GM23248 (cell line): ENCODE measurements at regions not wholly inside any gene's neighbourhood (a gene's known extent, or its start where the extent isn't known, plus 50 kb on each side); places are given as distances from the start of the nearest gene placed in this dataset.

Source experiments
- DNase-seq: peaks from one replicate; pipeline ENCODE4 v3.0.0-alpha.2; 2015
- H2AFZ ChIP-seq: fragments of 200-600 bp; sonication (generic); 2 replicates; pipeline ENCODE4 v1.6.1; 2016; ENCODE audit warnings: antibody characterized with exemption
- H3F3A ChIP-seq: fragments of 200-600 bp; sonication (generic); 2 replicates; pipeline ENCODE4 v1.6.1; 2016; ENCODE audit warnings: mild to moderate bottlenecking, antibody characterized with exemption, mixed run types; ENCODE audit not compliant: insufficient read depth
- H3K27ac ChIP-seq: fragments of 200-600 bp; sonication (generic); 2 replicates; pipeline ENCODE4 v1.5.1; 2016; ENCODE audit warnings: mild to moderate bottlenecking
- H3K27me3 ChIP-seq: fragments of 200-600 bp; sonication (generic); replicated peaks from 2 replicates; pipeline ENCODE4 v1.6.1; 2016; ENCODE audit warnings: mild to moderate bottlenecking; ENCODE audit not compliant: insufficient read depth
- H3K36me3 ChIP-seq: fragments of 200-600 bp; sonication (generic); 2 replicates; pipeline ENCODE4 v1.6.1; 2016; ENCODE audit warnings: low read depth, mild to moderate bottlenecking
- H3K4me1 ChIP-seq: fragments of 200-600 bp; sonication (generic); 2 replicates; pipeline ENCODE4 v1.6.1; 2016; ENCODE audit warnings: mild to moderate bottlenecking; ENCODE audit not compliant: insufficient read depth
- H3K4me2 ChIP-seq: fragments of 200-600 bp; sonication (generic); one replicate; pipeline ENCODE4 v1.6.1; 2016; ENCODE audit warnings: mild to moderate bottlenecking; ENCODE audit not compliant: unreplicated experiment
- H3K4me3 ChIP-seq: fragments of 200-600 bp; sonication (generic); 2 replicates; pipeline ENCODE4 v1.5.1; 2016; ENCODE audit warnings: mild to moderate bottlenecking
- H3K79me2 ChIP-seq: fragments of 200-600 bp; sonication (generic); 2 replicates; pipeline ENCODE4 v1.6.1; 2016; ENCODE audit warnings: mild to moderate bottlenecking; ENCODE audit not compliant: insufficient read depth
- H3K9ac ChIP-seq: fragments of 200-600 bp; sonication (generic); 2 replicates; pipeline ENCODE4 v1.6.1; 2016; ENCODE audit warnings: mild to moderate bottlenecking
- H3K9me2 ChIP-seq: fragments of 200-600 bp; sonication (generic); 2 replicates; pipeline ENCODE4 v1.6.1; 2016; ENCODE audit warnings: mixed run types, mild to moderate bottlenecking, moderate library complexity; ENCODE audit not compliant: insufficient read depth
- H3K9me3 ChIP-seq: fragments of 200-600 bp; sonication (generic); one replicate; pipeline ENCODE4 v1.6.1; 2017; ENCODE audit warnings: low read depth
- H4K20me1 ChIP-seq: fragments of 200-600 bp; sonication (generic); 2 replicates; pipeline ENCODE4 v1.6.0; 2016; ENCODE audit not compliant: insufficient read depth
- EZH2 ChIP-seq: fragments of 200-600 bp; sonication (generic); IDR thresholded peaks from 2 replicates; pipeline ENCODE4 v1.6.1; 2018; ENCODE audit warnings: antibody characterized with exemption, mild to moderate bottlenecking; ENCODE audit not compliant: insufficient read depth, poor library complexity, severe bottlenecking
- EZH2phosphoT487 ChIP-seq: fragments of 200-600 bp; sonication (generic); IDR thresholded peaks from 2 replicates; pipeline ENCODE4 v1.6.1; 2018; ENCODE audit warnings: antibody characterized with exemption, moderate library complexity, mild to moderate bottlenecking, low read depth; ENCODE audit not compliant: insufficient read depth
- WGBS, 2 experiments: methylation state at CpG; one replicate each; pipeline ENCODE4 v1.1.6; 2015 to 2017; ENCODE audit warnings: low lambda C conversion rate in 2 of 2, low coverage in 1 of 2; ENCODE audit errors: missing lambda C conversion rate in 2 of 2; 5-methylcytosine and 5-hydroxymethylcytosine counted together
- in situ Hi-C: fragments of 300-500 bp; cut with MboI; formaldehyde crosslinking; loops from 2 replicates; pipeline ENCODE4 v1.15.0; 2020

- no peaks in the 10 kb centered on the region for H4K20me1 ChIP-seq
- no peaks in the 10 kb centered on the region for H3K27me3 ChIP-seq
- H3F3A ChIP-seq, result no peaks in the 10 kb centered on the region
- H3K79me2 ChIP-seq, result no peaks in the 10 kb centered on the region
- in situ Hi-C loops, result no loop called here
- no peaks in the 10 kb centered on the region for H3K9me3 ChIP-seq
- H3K4me2 ChIP-seq, result no peak overlapping the region
- no peak overlapping the region for H3K9ac ChIP-seq
- H3K27ac ChIP-seq, result no peak overlapping the region
- no peak overlapping the region for H2AFZ ChIP-seq
- WGBS, 2 experiments, result 50 to 52% methylated on average over 3 of the region's 3 CpGs
- no peak for DNase-seq
- TF ChIP-seq EZH2, result no peak
- no peak for TF ChIP-seq EZH2phosphoT487
- H3K4me1 ChIP-seq, result no peaks in the 10 kb centered on the region
- H3K36me3 ChIP-seq, result no peaks in the 10 kb centered on the region
- H3K9me2 ChIP-seq, result no peaks in the 10 kb centered on the region
- no peak overlapping the region for H3K4me3 ChIP-seq
Observed at GRCh38 chr5:116989995-116990394, 415.4 kb upstream of the SEMA6A start.

GRCh38 chr5:116982035-116982434, 407.4 kb upstream of the SEMA6A start:
- no peak overlapping the region for H3K4me3 ChIP-seq
- H3K9ac ChIP-seq, result no peak overlapping the region
- no peaks in the 10 kb centered on the region for H3K27me3 ChIP-seq
- H3K4me2 ChIP-seq, result no peak overlapping the region
- no peak for TF ChIP-seq EZH2phosphoT487
- no peak for TF ChIP-seq EZH2
- no peaks in the 10 kb centered on the region for H3K9me3 ChIP-seq
- no peak overlapping the region for H2AFZ ChIP-seq
- no peaks in the 10 kb centered on the region for H3K9me2 ChIP-seq
- no peaks in the 10 kb centered on the region for H3F3A ChIP-seq
- H3K27ac ChIP-seq, result no peak overlapping the region
- no peaks in the 10 kb centered on the region for H3K4me1 ChIP-seq
- H3K36me3 ChIP-seq, result no peaks in the 10 kb centered on the region
- no peaks in the 10 kb centered on the region for H4K20me1 ChIP-seq
- H3K79me2 ChIP-seq, result no peaks in the 10 kb centered on the region
- in situ Hi-C loops, result no loop called here
- no peak for DNase-seq
- 45 to 55% methylated on average over 6 of the region's 6 CpGs for WGBS, 2 experiments

- Histone ChIP-seq H3K4me1 (no peaks in the 10 kb centered on the region), H4K20me1 (no peaks in the 10 kb centered on the region), H3K9me2 (no peaks in the 10 kb centered on the region), H3K4me2 (no peak overlapping the region), H3K79me2 (no peaks in the 10 kb centered on the region), H2AFZ (no peak overlapping the region), H3K9ac (no peak overlapping the region), H3K9me3 (no peaks in the 10 kb centered on the region), H3F3A (no peaks in the 10 kb centered on the region), H3K36me3 (no peaks in the 10 kb centered on the region), H3K27me3 (no peaks in the 10 kb centered on the region), H3K27ac (no peak overlapping the region), H3K4me3 (no peak overlapping the region)
- no peak for DNase-seq
- WGBS, 2 experiments, result 23 to 25% methylated on average over 2 of the region's 2 CpGs
- TF ChIP-seq EZH2phosphoT487, result no peak
- TF ChIP-seq EZH2, result no peak
- in situ Hi-C loops, result no loop called here
Observed at GRCh38 chr5:116980581-116980980, 406.0 kb upstream of the SEMA6A start.

- no peaks in the 10 kb centered on the region for H3F3A ChIP-seq
- no peaks in the 10 kb centered on the region for H3K4me1 ChIP-seq
- no peaks in the 10 kb centered on the region for H3K79me2 ChIP-seq
- 25 to 42% methylated on average over 1 of the region's 1 CpG for WGBS, 2 experiments
- H3K4me2 ChIP-seq, result no peak overlapping the region
- no peaks in the 10 kb centered on the region for H3K9me2 ChIP-seq
- no peak for TF ChIP-seq EZH2
- TF ChIP-seq EZH2phosphoT487, result no peak
- in situ Hi-C loops, result no loop called here
- no peaks in the 10 kb centered on the region for H3K27me3 ChIP-seq
- no peak overlapping the region for H3K9ac ChIP-seq
- H3K9me3 ChIP-seq, result no peaks in the 10 kb centered on the region
- H2AFZ ChIP-seq, result no peak overlapping the region
- no peaks in the 10 kb centered on the region for H3K36me3 ChIP-seq
- no peak for DNase-seq
- H4K20me1 ChIP-seq, result no peaks in the 10 kb centered on the region
- H3K4me3 ChIP-seq, result no peak overlapping the region
- no peak overlapping the region for H3K27ac ChIP-seq
Observed at GRCh38 chr5:116976767-116977166, 402.1 kb upstream of the SEMA6A start.

GRCh38 chr5:116971131-116971530, 396.5 kb upstream of the SEMA6A start:
- Histone ChIP-seq H3K9me3 (no peaks in the 10 kb centered on the region), H3K36me3 (no peaks in the 10 kb centered on the region), H3K4me2 (no peak overlapping the region), H4K20me1 (no peaks in the 10 kb centered on the region), H3K79me2 (no peaks in the 10 kb centered on the region), H3K4me1 (no peaks in the 10 kb centered on the region), H3K27ac (no peak overlapping the region), H3K27me3 (no peaks in the 10 kb centered on the region), H3K4me3 (no peak overlapping the region), H2AFZ (no peak overlapping the region), H3K9me2 (no peaks in the 10 kb centered on the region), H3F3A (no peaks in the 10 kb centered on the region), H3K9ac (no peak overlapping the region)
- in situ Hi-C loops, result no loop called here
- 43 to 52% methylated on average over 5 of the region's 5 CpGs for WGBS, 2 experiments
- TF ChIP-seq EZH2 (no peak), EZH2phosphoT487 (no peak)
- DNase-seq, result no peak
